ENCODE measurements at regions not wholly inside any gene's neighbourhood (a gene's known extent, or its start where the extent isn't known, plus 50 kb on each side); places are given as distances from the start of the nearest gene placed in this dataset.

GRCh38 chr2:48207201-48207641, 107.3 kb upstream of the FOXN2 start:
- TF ChIP-seq, protein P1, sequence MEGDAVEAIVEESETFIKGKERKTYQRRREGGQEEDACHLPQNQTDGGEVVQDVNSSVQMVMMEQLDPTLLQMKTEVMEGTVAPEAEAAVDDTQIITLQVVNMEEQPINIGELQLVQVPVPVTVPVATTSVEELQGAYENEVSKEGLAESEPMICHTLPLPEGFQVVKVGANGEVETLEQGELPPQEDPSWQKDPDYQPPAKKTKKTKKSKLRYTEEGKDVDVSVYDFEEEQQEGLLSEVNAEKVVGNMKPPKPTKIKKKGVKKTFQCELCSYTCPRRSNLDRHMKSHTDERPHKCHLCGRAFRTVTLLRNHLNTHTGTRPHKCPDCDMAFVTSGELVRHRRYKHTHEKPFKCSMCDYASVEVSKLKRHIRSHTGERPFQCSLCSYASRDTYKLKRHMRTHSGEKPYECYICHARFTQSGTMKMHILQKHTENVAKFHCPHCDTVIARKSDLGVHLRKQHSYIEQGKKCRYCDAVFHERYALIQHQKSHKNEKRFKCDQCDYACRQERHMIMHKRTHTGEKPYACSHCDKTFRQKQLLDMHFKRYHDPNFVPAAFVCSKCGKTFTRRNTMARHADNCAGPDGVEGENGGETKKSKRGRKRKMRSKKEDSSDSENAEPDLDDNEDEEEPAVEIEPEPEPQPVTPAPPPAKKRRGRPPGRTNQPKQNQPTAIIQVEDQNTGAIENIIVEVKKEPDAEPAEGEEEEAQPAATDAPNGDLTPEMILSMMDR (IDR thresholded peaks at IDR 0.05) = no peak
- TF ChIP-seq POLR2A (IDR thresholded peaks at IDR 0.05) = no peak
- TF ChIP-seq EP300 (IDR thresholded peaks at IDR 0.05; ENCODE audit: low read depth) = no peak
- no peak for TF ChIP-seq POLR2AphosphoS5 (IDR thresholded peaks at IDR 0.05)
